OCI-LY3 (cell line): ENCODE measurements at regions not wholly inside any gene's neighbourhood (a gene's known extent, or its start where the extent isn't known, plus 50 kb on each side); places are given as distances from the start of the nearest gene placed in this dataset.

ENCODE experiments used
- H2AFZ ChIP-seq: fragments of 200-600, 300-600 bp; shearing (Covaris generic); 2 replicates; pipeline ENCODE4 v1.6.0; 2014; ENCODE audit warnings: antibody characterized with exemption, low read depth, low read length
- H3K27ac ChIP-seq: fragments of 200-600, 300-600 bp; sonication (generic); 2 replicates; pipeline ENCODE4 v1.5.1; 2014; ENCODE audit warnings: mild to moderate bottlenecking, low read length, moderate library complexity, mixed read lengths
- H3K27me3 ChIP-seq: fragments of 200-600, 300-600 bp; sonication (generic); 2 replicates; pipeline ENCODE4 v1.6.1; 2014; ENCODE audit warnings: low read depth, low read length, mixed read lengths
- H3K36me3 ChIP-seq: fragments of 200-600, 300-600 bp; sonication (generic); replicated peaks from 2 replicates; pipeline ENCODE3; 2014; ENCODE audit warnings: low read depth, low read length, mixed read lengths
- H3K4me1 ChIP-seq: fragments of 300-600, 200-600 bp; sonication (generic); 2 replicates; pipeline ENCODE4 v1.6.1; 2014; ENCODE audit warnings: low read length, mixed read lengths
- H3K4me2 ChIP-seq: fragments of 200-600, 300-600 bp; sonication (generic); 2 replicates; pipeline ENCODE4 v1.6.1; 2014; ENCODE audit warnings: low read length, mixed read lengths
- H3K4me3 ChIP-seq: fragments of 300-600, 200-600 bp; sonication (generic); 2 replicates; pipeline ENCODE4 v1.5.1; 2014; ENCODE audit warnings: antibody characterized with exemption, mild to moderate bottlenecking, low read length, moderate library complexity
- H3K79me2 ChIP-seq: fragments of 300-600, 200-600 bp; shearing (Covaris generic); 2 replicates; pipeline ENCODE4 v1.6.1; 2014; ENCODE audit warnings: mild to moderate bottlenecking, low read length, mixed read lengths
- H3K9ac ChIP-seq: fragments of 300-600, 200-600 bp; shearing (Covaris generic); 2 replicates; pipeline ENCODE4 v1.6.0; 2014; ENCODE audit warnings: mild to moderate bottlenecking, low read length, moderate library complexity
- H3K9me3 ChIP-seq: fragments of 200-600, 300-600 bp; shearing (Covaris generic); 2 replicates; pipeline ENCODE4 v1.6.1; 2014; ENCODE audit warnings: low read length, mixed read lengths; ENCODE audit not compliant: insufficient read depth
- H4K20me1 ChIP-seq: fragments of 200-600, 300-600 bp; sonication (generic); 2 replicates; pipeline ENCODE4 v1.6.1; 2016; ENCODE audit warnings: low read length, mixed read lengths; ENCODE audit not compliant: insufficient read depth
- CTCF ChIP-seq: fragments of 200-600, 300-600 bp; sonication (generic); IDR thresholded peaks from 2 replicates; pipeline ENCODE4 v1.5.1; 2014; ENCODE audit warnings: antibody characterized with exemption, low read length, low read depth
- EZH2phosphoT487 ChIP-seq: fragments of 200-600 bp; shearing (Covaris generic); IDR thresholded peaks from 2 replicates; pipeline ENCODE4 v1.6.1; 2018; ENCODE audit warnings: antibody characterized with exemption, mixed run types, low read depth

- H3K27ac ChIP-seq, result no peak overlapping the region
- no peak for TF ChIP-seq CTCF
- no peak for TF ChIP-seq EZH2phosphoT487
- no peak overlapping the region for H2AFZ ChIP-seq
- no peaks in the 10 kb centered on the region for H3K9me3 ChIP-seq
- no peak overlapping the region for H3K4me2 ChIP-seq
- H3K9ac ChIP-seq, result no peak overlapping the region
- no peaks in the 10 kb centered on the region for H3K27me3 ChIP-seq
- H3K4me3 ChIP-seq, result no peak overlapping the region
- H4K20me1 ChIP-seq, result no peaks in the 10 kb centered on the region
- no peaks in the 10 kb centered on the region for H3K4me1 ChIP-seq
- H3K36me3 ChIP-seq, result no peaks in the 10 kb centered on the region
- no peaks in the 10 kb centered on the region for H3K79me2 ChIP-seq
These were observed 451.0 kb upstream of the GOLIM4 start for GRCh38 chr3:168546707-168547106.

- no peaks in the 10 kb centered on the region for H3K9me3 ChIP-seq
These were observed 449.9 kb upstream of the GOLIM4 start for GRCh38 chr3:168545591-168545990.

GRCh38 chr3:168544097-168544957 lies 448.6 kb upstream of the GOLIM4 start:
- Histone ChIP-seq H3K27me3 (no peaks in the 10 kb centered on the region), H3K4me1 (no peaks in the 10 kb centered on the region), H2AFZ (no peak overlapping the region), H3K79me2 (no peaks in the 10 kb centered on the region), H3K27ac (no peak overlapping the region), H3K36me3 (no peaks in the 10 kb centered on the region), H3K4me3 (no peak overlapping the region), H3K9me3 (no peaks in the 10 kb centered on the region), H3K9ac (no peak overlapping the region), H3K4me2 (no peak overlapping the region), H4K20me1 (no peaks in the 10 kb centered on the region)
- TF ChIP-seq CTCF, result peak; percentile 20
- no peak for TF ChIP-seq EZH2phosphoT487

More at GRCh38 chr3:168545591-168545990, 449.9 kb upstream of the GOLIM4 start:
- no peak overlapping the region for H3K4me3 ChIP-seq
- no peaks in the 10 kb centered on the region for H3K4me1 ChIP-seq
- no peaks in the 10 kb centered on the region for H4K20me1 ChIP-seq
- H2AFZ ChIP-seq, result no peak overlapping the region
- H3K27ac ChIP-seq, result no peak overlapping the region
- no peaks in the 10 kb centered on the region for H3K27me3 ChIP-seq
- no peak for TF ChIP-seq CTCF
- TF ChIP-seq EZH2phosphoT487, result no peak
- H3K4me2 ChIP-seq, result no peak overlapping the region
- H3K79me2 ChIP-seq, result no peaks in the 10 kb centered on the region
- no peaks in the 10 kb centered on the region for H3K36me3 ChIP-seq
- no peak overlapping the region for H3K9ac ChIP-seq

GRCh38 chr3:168540726-168541125 lies 445.0 kb upstream of the GOLIM4 start:
- no peaks in the 10 kb centered on the region for H3K27me3 ChIP-seq
- no peak for TF ChIP-seq CTCF
- H3K36me3 ChIP-seq, result no peaks in the 10 kb centered on the region
- H4K20me1 ChIP-seq, result no peaks in the 10 kb centered on the region
- H3K9ac ChIP-seq, result no peak overlapping the region
- no peaks in the 10 kb centered on the region for H3K9me3 ChIP-seq
- H3K27ac ChIP-seq, result no peak overlapping the region
- H3K79me2 ChIP-seq, result no peaks in the 10 kb centered on the region
- H3K4me2 ChIP-seq, result no peak overlapping the region
- no peak overlapping the region for H3K4me3 ChIP-seq
- H3K4me1 ChIP-seq, result no peaks in the 10 kb centered on the region
- no peak overlapping the region for H2AFZ ChIP-seq
